HG03442 (cell line): ENCODE measurements at regions not wholly inside any gene's neighbourhood (a gene's known extent, or its start where the extent isn't known, plus 50 kb on each side); places are given as distances from the start of the nearest gene placed in this dataset.
"Not testable (repeated sequence)": the region's sequence is repeated elsewhere in the genome, so short reads cannot be mapped to it uniquely, and the experiment has no call there.

Experiments
- ATAC-seq: cut with Tn5 transposase; IDR thresholded peaks from one replicate; pipeline ENCODE4 v1.9.1; 2021; ENCODE audit warnings: mild to moderate bottlenecking, moderate library complexity; ENCODE audit not compliant: unreplicated experiment

DNA sequence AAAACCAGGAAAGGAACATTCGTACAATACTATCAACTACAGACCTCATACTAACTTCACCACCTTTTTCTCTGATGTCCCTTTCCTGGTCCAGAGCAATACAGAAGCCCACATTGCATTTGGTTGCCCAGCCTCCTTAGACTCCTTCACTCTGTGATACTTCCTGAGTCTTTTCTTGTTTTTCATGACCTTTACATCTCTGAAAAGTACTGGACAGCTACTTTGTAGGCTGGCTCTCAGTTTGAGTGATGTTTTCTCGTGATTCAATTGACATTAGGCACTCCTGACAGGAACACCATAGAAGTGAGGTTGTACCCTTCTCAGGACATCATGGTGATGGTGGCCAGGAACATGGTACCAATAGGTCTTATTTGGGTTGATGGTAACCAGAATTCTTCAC lies 185.9 kb upstream of the SLC39A10 start:
- ATAC-seq = peak; percentile 28

DNA sequence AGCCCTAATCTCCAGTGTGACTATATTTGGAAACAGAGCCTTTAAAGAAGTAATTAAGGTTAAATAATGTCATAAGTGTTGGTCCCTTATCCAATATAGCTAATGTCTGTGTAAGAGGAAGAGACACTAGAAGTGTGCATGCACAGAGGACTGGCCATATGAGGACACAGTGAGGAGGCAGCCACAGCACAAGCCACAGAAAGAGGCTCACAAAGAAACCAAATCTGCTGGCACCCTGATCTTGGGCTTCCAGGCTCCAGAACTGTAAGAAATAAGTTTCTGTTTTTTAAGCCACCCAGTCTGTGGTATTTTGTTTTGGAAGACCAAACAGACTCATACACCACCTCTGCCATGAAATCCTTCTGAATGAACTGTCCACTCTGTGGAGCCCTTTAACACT lies 186.4 kb upstream of the SLC39A10 start:
- ATAC-seq = peak; percentile 18

DNA sequence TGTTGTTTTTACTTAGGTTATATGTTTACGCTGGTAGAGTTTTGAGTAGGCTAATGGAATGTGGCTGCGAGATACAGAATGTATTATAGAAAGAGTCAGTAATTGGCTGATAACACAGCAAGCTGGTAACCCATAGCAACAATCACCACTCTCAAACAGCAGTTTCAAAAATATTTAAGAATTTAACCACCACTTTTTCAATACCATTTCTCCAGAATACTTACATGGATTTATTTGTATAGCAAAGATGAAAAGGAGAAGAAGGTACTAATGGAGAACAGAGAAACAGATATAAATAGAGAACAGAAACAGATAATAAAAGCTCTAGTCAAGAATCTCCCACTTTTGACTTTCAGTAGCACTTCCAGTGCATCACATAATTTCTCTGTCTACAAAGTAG lies 188.3 kb upstream of the SLC39A10 start:
- peak; percentile 75 for ATAC-seq

DNA sequence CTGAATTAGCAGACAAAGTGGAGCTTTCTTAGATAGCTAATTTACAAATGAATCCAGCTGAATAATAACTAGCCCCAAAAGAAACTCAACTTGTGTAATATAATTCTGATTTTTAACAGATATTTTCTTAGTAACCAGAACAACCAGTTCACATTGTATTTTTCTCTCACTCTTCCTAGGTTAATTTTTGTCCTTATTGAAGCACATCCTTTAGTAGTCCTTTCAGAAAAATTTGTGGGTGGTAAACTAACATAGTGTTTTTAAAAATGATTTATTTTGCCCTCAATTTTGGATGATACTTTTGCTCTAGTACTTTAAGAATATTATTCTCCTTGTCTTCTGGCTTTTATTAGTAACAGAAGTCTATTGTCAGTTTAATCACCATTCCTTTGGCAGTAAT lies 190.6 kb upstream of the SLC39A10 start:
- no peak for ATAC-seq

DNA sequence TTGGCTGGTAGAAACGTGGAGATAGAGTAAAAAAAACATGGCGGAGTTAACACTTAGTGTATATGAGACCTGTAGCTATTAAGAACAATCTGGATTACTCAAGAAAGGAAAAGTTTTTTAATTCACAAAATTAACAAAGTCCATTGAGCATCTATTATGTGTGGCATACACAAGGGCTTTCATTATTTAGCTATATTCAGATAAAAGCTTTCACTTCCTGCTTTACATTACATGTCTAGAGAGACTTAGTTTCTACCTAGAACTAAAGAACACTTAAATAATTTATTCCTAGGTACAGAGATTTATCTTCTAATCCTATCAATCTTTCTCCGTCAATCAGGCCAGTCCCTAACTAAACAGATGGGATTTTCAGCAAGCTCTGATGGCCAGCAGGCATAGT lies 196.0 kb upstream of the SLC39A10 start:
- no peak for ATAC-seq

DNA sequence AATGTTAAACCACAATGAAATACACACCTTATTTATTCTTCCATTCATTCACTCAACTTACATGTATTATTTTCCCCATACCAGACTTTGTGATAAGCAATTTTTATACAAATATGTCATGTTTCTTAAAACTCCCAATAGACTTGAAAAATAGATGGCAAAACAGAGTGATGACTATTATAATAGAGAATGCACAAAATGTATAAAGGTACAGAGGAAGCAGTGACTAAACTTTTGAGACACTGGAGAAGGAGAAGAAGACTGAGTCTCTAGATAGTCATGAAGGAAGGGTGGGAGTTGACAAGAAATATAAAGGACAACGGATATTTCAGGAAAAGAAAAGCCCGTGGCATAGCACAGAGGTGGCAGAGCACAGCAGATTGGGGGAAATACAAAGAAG lies 198.1 kb upstream of the SLC39A10 start:
- ATAC-seq = no peak

DNA sequence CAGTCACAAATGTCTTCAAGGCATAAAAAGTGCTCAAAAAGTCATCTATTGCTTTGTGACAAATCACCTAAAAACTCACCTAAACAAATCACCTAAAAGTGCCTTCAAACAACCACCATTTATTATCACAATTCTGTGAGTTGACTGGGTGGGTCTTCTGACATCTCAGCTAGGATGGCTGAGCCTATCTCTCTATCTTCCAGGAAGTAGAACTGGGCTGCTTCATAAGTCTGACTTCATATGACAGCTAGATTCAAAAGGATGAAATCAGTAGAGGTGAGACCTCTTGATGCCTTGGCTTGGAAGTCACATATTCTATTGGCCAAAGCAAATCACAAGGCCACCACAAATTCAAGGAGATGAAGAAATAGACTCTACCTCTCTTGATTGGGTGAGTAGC lies 199.2 kb upstream of the SLC39A10 start:
- no peak for ATAC-seq

DNA sequence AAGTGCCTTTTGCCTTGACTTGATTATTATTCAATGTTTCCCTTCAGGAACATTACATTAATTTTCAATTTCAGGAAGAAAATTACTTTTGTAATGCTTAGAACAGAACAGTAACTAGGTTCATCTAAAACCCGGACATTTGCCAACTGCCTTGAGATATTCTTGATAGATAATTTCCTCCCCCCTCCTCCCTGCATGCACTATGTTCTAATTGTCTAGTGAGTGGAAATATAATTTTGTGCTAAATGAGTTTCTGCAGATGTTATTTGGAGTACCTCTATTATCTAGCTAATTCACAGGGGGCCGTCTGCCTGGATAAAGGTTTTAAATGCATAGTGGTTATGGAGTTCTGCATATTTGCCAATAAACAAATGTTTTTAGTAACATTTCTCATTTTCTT lies 200.3 kb upstream of the SLC39A10 start:
- no peak for ATAC-seq

DNA sequence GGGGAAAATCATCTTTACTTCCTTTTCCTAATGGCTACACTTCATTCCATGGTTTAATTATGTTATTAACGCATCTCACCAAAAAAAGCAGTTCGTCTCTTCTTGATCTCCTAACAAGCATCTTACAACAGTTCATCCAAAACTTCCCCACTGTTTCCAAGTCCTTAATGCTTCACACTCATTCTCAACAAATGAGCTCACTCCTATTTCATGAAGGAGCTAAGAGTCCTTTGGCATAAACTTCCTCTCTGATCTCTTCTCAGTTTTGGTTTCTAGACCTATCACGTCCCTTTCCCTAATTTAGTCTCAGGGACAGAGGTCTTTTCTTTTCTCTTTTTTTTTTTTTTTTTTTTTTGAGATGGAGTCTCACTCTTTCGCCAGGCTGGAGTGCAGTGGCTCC lies 205.9 kb upstream of the SLC39A10 start:
- ATAC-seq = no peak

DNA sequence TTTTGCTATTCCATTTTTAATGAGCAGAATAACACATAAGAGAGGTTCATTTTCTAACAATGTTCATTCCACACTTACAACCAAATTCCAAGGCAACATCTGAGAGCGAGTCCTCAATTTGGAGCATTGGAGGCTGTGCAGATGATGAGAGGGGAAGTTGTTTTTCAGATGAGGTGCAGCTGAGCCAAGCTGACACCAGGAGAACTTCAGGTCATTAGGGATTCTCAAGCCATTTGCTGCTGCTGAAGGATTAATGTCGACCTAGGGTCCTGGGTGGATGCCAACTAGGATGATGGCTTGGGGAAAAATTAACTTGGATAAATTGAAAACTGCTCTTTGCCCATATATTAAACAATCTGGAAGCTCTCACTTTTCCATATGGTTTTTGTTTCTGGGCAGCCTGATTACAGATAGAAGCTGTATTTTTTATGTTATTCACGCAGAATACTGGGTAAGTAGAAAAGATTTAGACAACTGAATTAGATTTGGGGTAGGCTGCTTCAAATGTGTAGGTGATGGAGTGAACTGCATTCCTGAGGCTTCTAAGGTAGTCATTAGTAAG lies 206.4 kb upstream of the SLC39A10 start:
- no peak for ATAC-seq

DNA sequence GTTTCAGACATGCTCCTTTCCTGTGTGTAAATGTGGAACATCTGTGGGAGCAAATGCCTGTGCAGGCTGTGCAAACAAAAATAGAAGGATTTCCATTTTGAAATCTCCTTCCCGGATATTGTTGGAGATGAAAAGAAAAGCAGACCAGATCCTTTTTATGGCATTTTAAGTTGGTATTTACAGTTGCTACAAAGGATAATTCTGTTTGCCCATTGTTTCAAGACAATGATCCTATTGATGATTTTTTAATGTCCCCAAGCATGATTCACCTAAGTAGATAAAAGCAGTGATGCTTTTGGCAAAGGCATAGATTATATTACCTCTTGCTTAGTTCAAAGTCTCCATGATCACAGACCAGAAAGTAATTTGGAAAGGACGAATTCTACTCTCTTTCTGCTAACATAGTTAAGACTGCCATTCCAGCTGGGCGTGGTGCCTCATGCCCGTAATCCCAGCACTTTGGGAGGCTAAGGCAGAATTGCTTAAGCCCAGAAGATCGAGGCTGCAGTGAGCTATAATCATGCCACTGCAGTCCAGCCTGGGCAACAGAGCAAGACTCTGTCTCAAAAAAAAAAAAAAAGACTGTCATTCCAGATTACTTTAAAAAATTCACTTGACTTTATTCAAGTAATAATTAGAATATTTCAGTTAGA lies 209.6 kb upstream of the SLC39A10 start:
- no peak for ATAC-seq

DNA sequence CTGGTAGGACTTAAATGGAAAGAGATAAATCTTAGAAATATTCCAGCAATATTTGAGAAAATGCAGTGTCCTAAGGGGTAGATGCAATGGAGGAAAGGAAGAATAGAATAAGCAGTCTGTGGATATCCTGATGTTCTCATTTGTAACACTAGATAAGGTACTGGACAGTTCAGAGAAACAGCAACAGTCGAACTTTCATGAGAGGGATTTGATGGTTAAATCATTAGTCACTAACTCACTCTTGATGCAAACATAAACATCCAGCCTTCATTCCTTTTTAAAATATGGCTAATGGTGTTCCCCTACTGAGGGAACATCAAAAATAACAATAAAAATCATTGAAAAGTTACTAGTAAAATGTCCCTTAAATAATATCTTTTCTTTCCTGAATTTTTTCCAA lies 211.4 kb upstream of the SLC39A10 start:
- no peak for ATAC-seq

DNA sequence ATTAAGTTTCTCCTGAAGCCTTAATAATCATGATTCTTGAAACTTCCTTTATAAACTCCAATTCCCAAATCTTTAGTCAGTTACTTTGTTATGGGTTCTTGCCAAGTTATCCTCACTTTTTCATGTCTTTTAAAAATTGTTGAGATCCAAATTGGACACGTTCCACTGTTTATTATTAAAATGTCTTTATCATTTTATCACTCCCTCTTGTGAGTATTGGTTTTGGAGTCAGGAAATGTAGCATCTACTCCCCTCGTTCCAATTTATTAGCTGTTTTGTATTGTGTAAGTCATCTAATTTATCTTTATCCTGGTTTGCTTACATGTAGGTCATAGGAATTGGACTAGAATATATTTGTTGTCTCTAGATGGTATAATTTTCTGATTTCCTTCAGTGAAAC lies 213.1 kb upstream of the SLC39A10 start:
- no peak for ATAC-seq

DNA sequence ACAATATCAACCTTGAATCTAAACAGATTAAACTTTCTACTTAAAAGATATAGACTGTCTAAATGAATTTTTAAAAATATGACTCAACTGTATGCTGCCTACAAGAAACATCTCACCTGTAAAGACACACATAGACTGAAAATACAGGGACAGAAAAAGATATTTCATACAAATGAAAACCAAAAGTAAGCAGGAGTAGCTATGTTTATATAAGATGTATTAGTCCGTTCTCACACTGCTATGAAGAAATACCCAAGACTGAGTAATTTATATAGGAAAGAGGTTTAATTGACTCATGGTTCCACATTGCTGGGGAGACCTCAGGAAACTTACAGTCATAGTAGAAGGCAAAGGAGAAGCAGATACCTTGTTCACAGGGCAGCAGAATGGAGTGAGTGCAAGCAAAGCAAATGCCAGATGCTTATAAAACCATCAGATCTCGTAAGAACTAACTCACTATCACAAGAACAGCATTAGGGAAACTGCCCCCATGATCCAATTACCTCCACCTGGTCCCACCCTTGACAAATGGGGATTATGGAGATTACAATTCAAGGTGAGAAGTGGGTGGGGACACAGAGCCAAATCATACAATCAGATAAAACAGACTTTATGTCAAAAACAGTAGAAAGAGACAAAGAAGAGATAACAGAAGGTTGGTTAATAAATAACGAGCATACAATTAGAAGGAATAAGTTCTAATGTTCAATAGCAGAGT lies 214.4 kb upstream of the SLC39A10 start:
- ATAC-seq = no peak

DNA sequence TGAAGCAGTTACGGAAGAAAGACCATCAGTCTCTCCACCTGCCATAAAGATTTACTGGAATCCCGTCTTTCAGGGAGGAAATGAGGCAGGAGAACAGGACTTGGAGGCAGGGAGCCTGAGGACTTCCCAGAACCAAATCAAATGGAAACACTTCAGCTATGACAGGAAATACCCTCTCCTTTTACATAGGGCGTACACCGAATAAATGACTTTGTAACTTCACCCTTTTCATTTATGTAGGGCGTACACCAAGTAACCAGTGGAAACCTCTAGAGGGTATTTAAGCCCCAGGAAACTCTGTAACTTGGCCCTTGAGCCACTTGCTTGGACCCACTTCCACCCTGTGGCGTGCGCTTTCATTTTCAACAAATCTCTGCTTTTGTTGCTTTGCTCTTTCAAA lies 218.3 kb upstream of the SLC39A10 start:
- ATAC-seq = no peak

DNA sequence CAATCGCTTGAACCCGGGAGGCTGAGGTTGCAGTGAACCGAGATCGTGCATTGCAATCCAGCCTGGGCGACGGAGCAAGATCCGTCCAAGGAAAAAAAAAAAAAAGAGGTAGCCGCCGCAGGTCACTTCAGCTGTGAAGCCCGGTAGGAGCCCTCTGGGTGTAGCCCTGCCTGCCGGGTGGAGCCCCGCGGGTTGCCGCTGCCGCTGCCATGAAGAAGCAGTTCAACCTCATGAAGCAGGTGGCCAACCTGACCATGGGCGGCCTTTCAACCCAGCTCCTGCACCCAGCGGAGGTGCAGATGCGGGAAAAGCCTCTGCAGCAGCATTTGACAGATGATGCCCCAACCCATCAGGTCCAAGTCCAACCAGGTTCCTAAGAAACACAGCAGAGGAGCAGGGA lies 219.5 kb upstream of the SLC39A10 start:
- ATAC-seq = no peak

DNA sequence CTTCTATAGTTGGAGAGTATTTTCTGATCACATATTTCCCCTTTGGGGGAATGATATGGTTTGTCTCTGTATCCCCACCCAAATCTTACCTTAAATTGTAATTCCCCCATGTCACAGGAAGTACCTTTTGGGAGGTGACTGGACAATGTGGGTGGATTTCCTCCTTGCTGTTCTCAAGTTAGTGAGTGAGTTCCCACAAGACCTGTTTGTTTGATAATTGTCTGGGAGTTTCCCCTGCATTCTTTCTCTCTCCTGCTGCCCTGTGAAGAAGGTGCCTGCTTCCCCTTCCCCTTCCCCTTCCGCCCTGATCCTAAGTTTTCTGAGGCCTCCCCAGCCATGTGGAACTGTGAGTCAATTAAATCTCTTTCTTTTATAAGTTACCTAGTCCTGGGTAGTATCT lies 222.7 kb upstream of the SLC39A10 start:
- no peak for ATAC-seq

DNA sequence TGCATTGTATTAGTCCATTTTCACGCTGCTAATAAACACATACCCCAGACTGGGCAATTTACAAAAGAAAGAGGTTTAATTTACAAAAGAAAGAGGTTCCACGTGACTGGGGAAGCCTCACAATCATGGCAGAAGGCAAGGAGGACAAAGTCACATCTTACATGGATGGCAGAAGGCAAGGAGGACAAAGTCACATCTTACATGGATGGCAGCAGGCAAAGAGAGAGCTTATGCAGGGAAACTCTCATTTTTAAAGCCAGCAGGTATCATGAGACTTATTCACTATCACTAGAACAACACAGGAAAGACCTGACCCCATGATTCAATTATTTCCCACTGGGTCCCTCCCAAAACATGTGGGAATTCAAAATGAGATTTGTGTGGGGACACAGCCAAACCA lies 223.3 kb upstream of the SLC39A10 start:
- not testable (repeated sequence) for ATAC-seq

DNA sequence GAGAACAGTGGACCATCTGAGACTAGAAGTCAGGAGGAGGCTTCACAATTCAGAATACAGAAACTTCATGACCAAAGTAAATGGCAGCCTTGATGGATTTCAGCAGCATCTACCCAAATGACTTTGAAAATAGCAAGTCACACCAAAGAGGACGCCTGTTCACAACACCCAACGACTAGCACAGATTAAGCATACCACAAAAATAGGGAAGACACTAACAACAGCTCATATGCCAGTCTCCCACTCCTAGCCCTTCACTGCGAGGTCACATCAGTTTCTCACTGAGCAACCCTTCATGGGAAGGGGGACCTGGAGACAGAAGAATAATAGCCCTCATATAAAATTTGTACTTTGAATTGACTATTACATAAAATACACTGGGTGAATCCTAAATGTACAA lies 228.4 kb upstream of the SLC39A10 start:
- ATAC-seq = no peak

DNA sequence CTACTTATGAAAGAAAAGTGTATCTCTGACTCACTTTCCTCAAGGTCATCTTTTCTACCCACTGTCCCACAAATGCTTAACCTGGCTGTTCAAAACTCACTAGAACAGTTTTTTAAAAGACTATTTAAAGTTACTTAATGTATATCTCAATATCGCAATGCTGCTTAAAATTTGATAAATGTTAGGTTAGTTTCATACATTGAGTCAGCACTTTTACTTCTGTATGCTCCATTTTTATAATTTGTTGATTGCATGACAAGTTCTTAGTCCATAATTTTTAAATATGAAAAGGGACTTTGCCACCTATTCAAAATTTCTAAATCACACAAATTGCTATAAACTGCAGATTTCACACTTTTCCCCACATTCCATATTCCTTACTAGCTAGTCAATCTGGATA lies 231.7 kb upstream of the SLC39A10 start:
- ATAC-seq = no peak

DNA sequence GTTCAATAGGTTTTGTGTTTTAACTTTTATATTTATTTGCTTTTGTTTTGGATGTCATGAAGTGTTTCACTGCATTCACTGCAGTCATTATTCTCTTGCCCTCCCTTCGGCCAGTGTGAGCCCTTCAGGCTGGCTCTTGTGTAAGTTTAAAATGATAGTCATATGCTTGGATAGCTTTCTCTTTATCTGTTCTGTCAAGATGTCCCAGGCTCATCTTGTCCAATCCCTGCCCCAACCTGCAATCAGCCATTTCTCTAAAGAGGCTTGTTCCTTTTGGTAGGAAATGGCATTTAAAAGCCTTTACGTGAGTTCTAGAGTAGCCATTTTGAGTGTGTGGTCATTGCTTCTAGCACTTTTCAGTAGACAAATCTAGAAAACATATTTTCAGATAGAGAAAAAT lies 238.0 kb upstream of the SLC39A10 start:
- no peak for ATAC-seq

DNA sequence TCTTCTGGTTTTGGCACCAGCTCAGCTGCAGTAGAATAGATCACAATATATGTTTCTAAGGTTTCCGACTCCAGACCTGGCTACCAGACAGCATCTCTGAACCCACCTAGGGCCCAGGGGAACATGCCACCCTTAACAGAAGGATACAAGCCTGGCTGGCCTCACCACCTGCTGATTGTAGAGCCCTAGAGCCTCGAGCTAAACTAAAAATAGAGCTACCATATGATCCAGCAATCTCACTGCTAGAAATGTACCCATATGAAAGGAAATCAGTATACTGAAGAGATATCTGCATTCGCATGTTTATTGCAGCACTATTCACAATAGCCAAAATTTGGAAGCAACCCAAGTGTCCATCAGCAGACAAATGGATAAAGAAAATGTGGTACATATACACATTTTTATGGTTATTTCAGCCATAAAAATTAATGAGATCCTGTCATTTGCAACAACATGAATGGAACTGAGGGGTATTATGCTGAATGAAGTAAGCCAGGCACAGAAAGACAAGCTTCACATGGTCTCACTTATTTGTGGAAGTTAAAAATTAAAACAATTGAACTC lies 242.4 kb upstream of the SLC39A10 start:
- no peak for ATAC-seq
